ENCODE measurements at regions not wholly inside any gene's neighbourhood (a gene's known extent, or its start where the extent isn't known, plus 50 kb on each side); places are given as distances from the start of the nearest gene placed in this dataset.

- TF ChIP-seq, protein P1, sequence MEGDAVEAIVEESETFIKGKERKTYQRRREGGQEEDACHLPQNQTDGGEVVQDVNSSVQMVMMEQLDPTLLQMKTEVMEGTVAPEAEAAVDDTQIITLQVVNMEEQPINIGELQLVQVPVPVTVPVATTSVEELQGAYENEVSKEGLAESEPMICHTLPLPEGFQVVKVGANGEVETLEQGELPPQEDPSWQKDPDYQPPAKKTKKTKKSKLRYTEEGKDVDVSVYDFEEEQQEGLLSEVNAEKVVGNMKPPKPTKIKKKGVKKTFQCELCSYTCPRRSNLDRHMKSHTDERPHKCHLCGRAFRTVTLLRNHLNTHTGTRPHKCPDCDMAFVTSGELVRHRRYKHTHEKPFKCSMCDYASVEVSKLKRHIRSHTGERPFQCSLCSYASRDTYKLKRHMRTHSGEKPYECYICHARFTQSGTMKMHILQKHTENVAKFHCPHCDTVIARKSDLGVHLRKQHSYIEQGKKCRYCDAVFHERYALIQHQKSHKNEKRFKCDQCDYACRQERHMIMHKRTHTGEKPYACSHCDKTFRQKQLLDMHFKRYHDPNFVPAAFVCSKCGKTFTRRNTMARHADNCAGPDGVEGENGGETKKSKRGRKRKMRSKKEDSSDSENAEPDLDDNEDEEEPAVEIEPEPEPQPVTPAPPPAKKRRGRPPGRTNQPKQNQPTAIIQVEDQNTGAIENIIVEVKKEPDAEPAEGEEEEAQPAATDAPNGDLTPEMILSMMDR (IDR thresholded peaks at IDR 0.05; ENCODE audit: extremely low read depth, low read depth, low read length), result no peak
These were observed 275.2 kb downstream of the BAMBI start for GRCh38 chr10:28952523-28952922.

DNA sequence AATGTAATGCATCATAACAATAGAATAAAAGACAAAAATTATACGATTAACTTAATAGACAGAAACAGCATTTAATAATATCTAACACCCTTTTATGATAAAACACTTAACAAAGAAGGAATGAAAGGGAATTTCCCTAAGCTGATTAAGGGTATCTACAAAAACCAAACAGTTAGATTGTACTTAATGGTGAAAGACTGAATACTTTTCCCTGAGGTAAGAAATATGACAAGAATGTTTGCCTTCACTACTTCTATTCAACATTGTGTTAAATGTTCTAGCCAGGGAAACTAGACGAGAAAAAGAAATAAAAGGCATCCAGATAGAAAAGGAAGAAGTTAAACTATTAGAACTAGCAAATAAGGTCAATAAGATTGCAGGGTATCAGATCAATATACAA, 276.9 kb downstream of the BAMBI start:
- no peaks in the 10 kb centered on the region for H3K36me3 ChIP-seq (ENCODE audit: insufficient read depth, low read length)
- no peak overlapping the region for H3K27ac ChIP-seq (ENCODE audit: low read depth, low read length)
- H2AFZ ChIP-seq (ENCODE audit: low read length), result no peak overlapping the region
- H4K20me1 ChIP-seq (ENCODE audit: insufficient read depth, low read length), result no peaks in the 10 kb centered on the region
- H3K4me3 ChIP-seq (ENCODE audit: insufficient read depth, low read length), result no peak overlapping the region
- H3K4me1 ChIP-seq (ENCODE audit: insufficient read depth, low read length), result no peaks in the 10 kb centered on the region
- H3K79me2 ChIP-seq (ENCODE audit: insufficient read depth, low read length), result no peaks in the 10 kb centered on the region
- no peak overlapping the region for H3K4me2 ChIP-seq (ENCODE audit: insufficient read depth, low read length)
- DNase-seq (ENCODE audit: insufficient read length, low spot score, missing footprints), result no peak
- TF ChIP-seq, protein P1 (IDR thresholded peaks at IDR 0.05; ENCODE audit: extremely low read depth, low read depth, low read length), result no peak
- peaks cover 4% of the 10 kb centered on the region for H3K27me3 ChIP-seq (ENCODE audit: insufficient read depth, low read length)
- H3K9me3 ChIP-seq (ENCODE audit: low read depth, low read length), result no peaks in the 10 kb centered on the region

More at GRCh38 chr10:28952523-28952922, 275.2 kb downstream of the BAMBI start:
- DNase-seq (ENCODE audit: insufficient read length, low spot score, missing footprints), result no peak
- no peak overlapping the region for H3K4me3 ChIP-seq (ENCODE audit: insufficient read depth, low read length)
- no peak overlapping the region for H3K27ac ChIP-seq (ENCODE audit: low read depth, low read length)
- no peak overlapping the region for H2AFZ ChIP-seq (ENCODE audit: low read length)
- H3K4me1 ChIP-seq (ENCODE audit: insufficient read depth, low read length), result peaks cover 7% of the 10 kb centered on the region
- H3K4me2 ChIP-seq (ENCODE audit: insufficient read depth, low read length), result no peak overlapping the region
- H3K27me3 ChIP-seq (ENCODE audit: insufficient read depth, low read length), result peaks cover 4% of the 10 kb centered on the region
- no peaks in the 10 kb centered on the region for H3K36me3 ChIP-seq (ENCODE audit: insufficient read depth, low read length)
- H4K20me1 ChIP-seq (ENCODE audit: insufficient read depth, low read length), result no peaks in the 10 kb centered on the region
- H3K79me2 ChIP-seq (ENCODE audit: insufficient read depth, low read length), result no peaks in the 10 kb centered on the region
- H3K9me3 ChIP-seq (ENCODE audit: low read depth, low read length), result no peaks in the 10 kb centered on the region

GRCh38 chr10:28958468-28958867, 281.1 kb downstream of the BAMBI start:
- no peaks in the 10 kb centered on the region for H3K9me3 ChIP-seq (ENCODE audit: low read depth, low read length)

DNA sequence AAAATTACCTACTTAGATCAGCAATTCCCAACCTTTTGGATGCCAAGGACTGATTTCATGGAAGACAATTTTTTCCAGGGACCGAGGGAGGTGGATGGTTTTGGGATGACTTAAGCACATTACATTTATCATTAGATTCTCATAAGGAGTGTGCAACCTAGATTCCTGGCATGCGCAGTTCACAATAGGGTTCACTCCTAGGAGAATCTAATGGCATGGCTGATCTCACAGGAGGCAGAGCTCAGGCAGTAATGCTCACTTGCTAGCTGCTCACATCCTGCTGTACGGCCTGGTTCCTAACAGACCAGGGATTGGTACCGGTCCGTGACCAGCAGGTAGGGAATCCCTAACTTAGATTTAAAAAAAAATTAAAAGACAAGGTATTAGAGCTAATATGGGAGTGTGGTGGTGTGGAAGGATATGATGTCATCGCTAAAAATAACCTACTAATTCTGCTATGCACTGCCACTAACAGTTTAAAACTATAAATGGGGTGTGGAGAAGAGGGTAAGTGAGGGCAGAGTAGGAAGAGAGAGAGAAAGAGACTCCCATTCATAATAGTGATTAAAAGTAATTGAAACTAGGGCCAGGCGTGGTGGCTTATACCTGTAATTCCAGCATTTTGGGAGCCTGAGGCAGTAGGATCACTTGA, 282.7 kb downstream of the BAMBI start:
- H3K27me3 ChIP-seq (ENCODE audit: insufficient read depth, low read length), result no peaks in the 10 kb centered on the region
- DNase-seq (ENCODE audit: insufficient read length, low spot score, missing footprints), result no peak
- H3K4me3 ChIP-seq (ENCODE audit: insufficient read depth, low read length), result no peak overlapping the region
- TF ChIP-seq, protein P1 (IDR thresholded peaks at IDR 0.05; ENCODE audit: extremely low read depth, low read depth, low read length), result no peak
- H4K20me1 ChIP-seq (ENCODE audit: insufficient read depth, low read length), result no peaks in the 10 kb centered on the region
- H3K9me3 ChIP-seq (ENCODE audit: low read depth, low read length), result peaks cover 5% of the 10 kb centered on the region
- H3K79me2 ChIP-seq (ENCODE audit: insufficient read depth, low read length), result no peaks in the 10 kb centered on the region
- H3K36me3 ChIP-seq (ENCODE audit: insufficient read depth, low read length), result no peaks in the 10 kb centered on the region
- no peak overlapping the region for H3K4me2 ChIP-seq (ENCODE audit: insufficient read depth, low read length)
- no peak overlapping the region for H3K27ac ChIP-seq (ENCODE audit: low read depth, low read length)
- no peak overlapping the region for H2AFZ ChIP-seq (ENCODE audit: low read length)
- H3K4me1 ChIP-seq (ENCODE audit: insufficient read depth, low read length), result no peaks in the 10 kb centered on the region

More at GRCh38 chr10:28958468-28958867, 281.1 kb downstream of the BAMBI start:
- H3K27ac ChIP-seq (ENCODE audit: low read depth, low read length), result no peak overlapping the region
- DNase-seq (ENCODE audit: insufficient read length, low spot score, missing footprints), result no peak
- no peak overlapping the region for H3K4me3 ChIP-seq (ENCODE audit: insufficient read depth, low read length)
- no peak overlapping the region for H3K4me2 ChIP-seq (ENCODE audit: insufficient read depth, low read length)
- H3K36me3 ChIP-seq (ENCODE audit: insufficient read depth, low read length), result no peaks in the 10 kb centered on the region
- H4K20me1 ChIP-seq (ENCODE audit: insufficient read depth, low read length), result no peaks in the 10 kb centered on the region
- no peaks in the 10 kb centered on the region for H3K79me2 ChIP-seq (ENCODE audit: insufficient read depth, low read length)
- TF ChIP-seq, protein P1 (IDR thresholded peaks at IDR 0.05; ENCODE audit: extremely low read depth, low read depth, low read length), result no peak
- H3K27me3 ChIP-seq (ENCODE audit: insufficient read depth, low read length), result no peaks in the 10 kb centered on the region
- no peaks in the 10 kb centered on the region for H3K4me1 ChIP-seq (ENCODE audit: insufficient read depth, low read length)
- no peak overlapping the region for H2AFZ ChIP-seq (ENCODE audit: low read length)

Data from osteoblast (primary cell).